ENCODE measurements at regions not wholly inside any gene's neighbourhood (a gene's known extent, or its start where the extent isn't known, plus 50 kb on each side); places are given as distances from the start of the nearest gene placed in this dataset.
"Not testable (repeated sequence)": the region's sequence is repeated elsewhere in the genome, so short reads cannot be mapped to it uniquely, and the experiment has no call there.

DNA sequence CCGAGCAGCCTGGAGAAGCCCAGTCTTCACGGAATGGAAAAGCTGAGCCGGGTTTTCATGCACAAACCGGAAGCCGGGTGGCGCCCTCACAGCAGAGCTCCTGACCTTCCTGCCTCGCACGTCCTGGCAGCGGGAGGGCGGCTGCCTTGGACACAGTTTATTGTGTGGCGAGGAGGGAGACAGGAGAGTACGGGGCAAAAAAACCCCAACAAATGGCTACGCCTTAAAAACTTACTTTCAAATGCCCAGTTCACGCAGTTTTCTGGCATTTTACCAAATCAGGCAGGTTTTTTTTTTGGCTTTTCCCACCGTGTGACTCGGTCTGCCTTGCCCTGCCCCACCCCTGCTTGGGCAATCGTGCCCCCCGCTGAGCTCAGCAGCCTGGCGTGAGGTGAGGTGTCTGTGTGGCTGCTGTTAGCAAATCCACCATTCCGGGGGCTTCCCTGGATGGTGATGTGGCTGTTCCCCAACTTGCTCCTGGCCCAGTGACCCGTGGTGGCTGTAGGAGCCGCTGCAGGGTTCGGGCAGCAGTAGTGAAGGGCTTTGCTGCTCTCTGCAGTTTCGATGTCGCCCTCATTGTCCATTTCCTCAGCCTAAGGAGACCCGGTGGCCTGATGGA lies 187.1 kb upstream of the SULF2 start:
- TF ChIP-seq, protein P1, sequence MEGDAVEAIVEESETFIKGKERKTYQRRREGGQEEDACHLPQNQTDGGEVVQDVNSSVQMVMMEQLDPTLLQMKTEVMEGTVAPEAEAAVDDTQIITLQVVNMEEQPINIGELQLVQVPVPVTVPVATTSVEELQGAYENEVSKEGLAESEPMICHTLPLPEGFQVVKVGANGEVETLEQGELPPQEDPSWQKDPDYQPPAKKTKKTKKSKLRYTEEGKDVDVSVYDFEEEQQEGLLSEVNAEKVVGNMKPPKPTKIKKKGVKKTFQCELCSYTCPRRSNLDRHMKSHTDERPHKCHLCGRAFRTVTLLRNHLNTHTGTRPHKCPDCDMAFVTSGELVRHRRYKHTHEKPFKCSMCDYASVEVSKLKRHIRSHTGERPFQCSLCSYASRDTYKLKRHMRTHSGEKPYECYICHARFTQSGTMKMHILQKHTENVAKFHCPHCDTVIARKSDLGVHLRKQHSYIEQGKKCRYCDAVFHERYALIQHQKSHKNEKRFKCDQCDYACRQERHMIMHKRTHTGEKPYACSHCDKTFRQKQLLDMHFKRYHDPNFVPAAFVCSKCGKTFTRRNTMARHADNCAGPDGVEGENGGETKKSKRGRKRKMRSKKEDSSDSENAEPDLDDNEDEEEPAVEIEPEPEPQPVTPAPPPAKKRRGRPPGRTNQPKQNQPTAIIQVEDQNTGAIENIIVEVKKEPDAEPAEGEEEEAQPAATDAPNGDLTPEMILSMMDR (IDR thresholded peaks at IDR 0.05): peak in 2 of 4 experiments; percentile 10 to 22
- TF ChIP-seq POLR2A (IDR thresholded peaks at IDR 0.05): not testable (repeated sequence)
